Prostate gland (tissue), 2 donors: ENCODE measurements at regions not wholly inside any gene's neighbourhood (a gene's known extent, or its start where the extent isn't known, plus 50 kb on each side); places are given as distances from the start of the nearest gene placed in this dataset.

ENCODE experiments used
- CTCF ChIP-seq, 4 experiments: fragments of 200-600 bp in 2 of 4; fragments of 450-650 bp in 2 of 4; sonication (generic) in 2 of 4; IDR thresholded peaks; 1 replicate in 3 of 4; 2 replicates in 1 of 4; pipeline ENCODE4 v1.5.1; 2016 to 2019; ENCODE audit warnings: antibody characterized with exemption in 4 of 4, mild to moderate bottlenecking in 2 of 4, moderate library complexity in 2 of 4
- POLR2AphosphoS5 ChIP-seq: sonication (generic); formaldehyde crosslinking; IDR thresholded peaks from one replicate; pipeline ENCODE4 v1.6.1; 2017; ENCODE audit warnings: antibody characterized with exemption

DNA sequence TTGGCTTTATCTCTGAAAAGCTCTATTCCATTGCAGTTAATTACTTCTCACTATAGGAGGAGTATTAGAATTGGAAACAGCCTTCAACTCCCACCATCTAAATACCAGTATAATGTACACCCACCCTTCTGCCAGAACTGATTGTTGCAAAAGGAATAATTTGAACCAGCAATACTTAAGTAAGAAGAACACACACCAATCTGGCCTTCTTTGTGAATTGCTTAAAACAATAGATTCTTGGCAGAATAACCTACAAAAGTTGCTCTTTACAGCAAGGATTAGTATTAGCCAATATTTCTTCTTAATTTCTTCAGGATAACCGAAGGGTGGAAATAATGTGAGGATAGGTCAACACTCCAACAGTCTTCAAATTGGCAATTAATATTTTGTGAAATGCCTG is 54.9 kb upstream of the ADAMTS5 start:
- TF ChIP-seq CTCF (IDR thresholded peaks at IDR 0.05), result no peak
- no peak for TF ChIP-seq POLR2AphosphoS5
